GM19463 (cell line): ENCODE measurements at regions not wholly inside any gene's neighbourhood (a gene's known extent, or its start where the extent isn't known, plus 50 kb on each side); places are given as distances from the start of the nearest gene placed in this dataset.

Source experiments
- ATAC-seq: cut with Tn5 transposase; IDR thresholded peaks from one replicate; pipeline ENCODE4 v1.9.1; 2021; ENCODE audit warnings: mild to moderate bottlenecking, moderate library complexity; ENCODE audit not compliant: unreplicated experiment

- no peak for ATAC-seq
Measured at GRCh38 chrX:39516427-39516841, 581.3 kb downstream of the BCOR start.

GRCh38 chrX:39518476-39519029 is 579.2 kb downstream of the BCOR start:
- no peak for ATAC-seq

GRCh38 chrX:39519030-39519488 is 578.7 kb downstream of the BCOR start:
- ATAC-seq: no peak

- no peak for ATAC-seq
Measured at GRCh38 chrX:39519566-39520301, 578.0 kb downstream of the BCOR start.

- no peak for ATAC-seq
Measured at GRCh38 chrX:39525758-39526157, 572.0 kb downstream of the BCOR start.

- ATAC-seq: no peak
Measured at GRCh38 chrX:39527025-39527424, 570.7 kb downstream of the BCOR start.

- ATAC-seq: no peak
Measured at GRCh38 chrX:39528161-39528916, 569.4 kb downstream of the BCOR start.

GRCh38 chrX:39532761-39533160 is 565.0 kb downstream of the BCOR start:
- ATAC-seq: no peak

GRCh38 chrX:39534949-39535348 is 562.8 kb downstream of the BCOR start:
- ATAC-seq: no peak

GRCh38 chrX:39536211-39536610 is 561.5 kb downstream of the BCOR start:
- no peak for ATAC-seq

GRCh38 chrX:39541881-39542280 is 555.9 kb downstream of the BCOR start:
- no peak for ATAC-seq

GRCh38 chrX:39542316-39542715 is 555.4 kb downstream of the BCOR start:
- no peak for ATAC-seq

GRCh38 chrX:39550795-39551361 is 546.9 kb downstream of the BCOR start:
- no peak for ATAC-seq

GRCh38 chrX:39551762-39552161 is 546.0 kb downstream of the BCOR start:
- no peak for ATAC-seq

- no peak for ATAC-seq
Measured at GRCh38 chrX:39555431-39555830, 542.3 kb downstream of the BCOR start.

GRCh38 chrX:39556056-39556455 is 541.7 kb downstream of the BCOR start:
- ATAC-seq: no peak

- no peak for ATAC-seq
Measured at GRCh38 chrX:39559229-39559628, 538.5 kb downstream of the BCOR start.

- no peak for ATAC-seq
Measured at GRCh38 chrX:39560271-39560670, 537.5 kb downstream of the BCOR start.

- no peak for ATAC-seq
Measured at GRCh38 chrX:39563178-39563577, 534.6 kb downstream of the BCOR start.

GRCh38 chrX:39564751-39565150 is 533.0 kb downstream of the BCOR start:
- ATAC-seq: no peak

- ATAC-seq: no peak
Measured at GRCh38 chrX:39574178-39574577, 523.6 kb downstream of the BCOR start.
